Mucosa of gallbladder (tissue), 1 donor: ENCODE measurements at regions not wholly inside any gene's neighbourhood (a gene's known extent, or its start where the extent isn't known, plus 50 kb on each side); places are given as distances from the start of the nearest gene placed in this dataset.
A peak's percentile ranks its signal among the peaks of the same experiment; 100 is the strongest.

Source experiments
- DNase-seq: peaks from one replicate; pipeline ENCODE4 v3.0.0-alpha.2; 2020; ENCODE audit warnings: low spot score
- donor health status: DM: no; HTN: no; CAD: no.

DNA sequence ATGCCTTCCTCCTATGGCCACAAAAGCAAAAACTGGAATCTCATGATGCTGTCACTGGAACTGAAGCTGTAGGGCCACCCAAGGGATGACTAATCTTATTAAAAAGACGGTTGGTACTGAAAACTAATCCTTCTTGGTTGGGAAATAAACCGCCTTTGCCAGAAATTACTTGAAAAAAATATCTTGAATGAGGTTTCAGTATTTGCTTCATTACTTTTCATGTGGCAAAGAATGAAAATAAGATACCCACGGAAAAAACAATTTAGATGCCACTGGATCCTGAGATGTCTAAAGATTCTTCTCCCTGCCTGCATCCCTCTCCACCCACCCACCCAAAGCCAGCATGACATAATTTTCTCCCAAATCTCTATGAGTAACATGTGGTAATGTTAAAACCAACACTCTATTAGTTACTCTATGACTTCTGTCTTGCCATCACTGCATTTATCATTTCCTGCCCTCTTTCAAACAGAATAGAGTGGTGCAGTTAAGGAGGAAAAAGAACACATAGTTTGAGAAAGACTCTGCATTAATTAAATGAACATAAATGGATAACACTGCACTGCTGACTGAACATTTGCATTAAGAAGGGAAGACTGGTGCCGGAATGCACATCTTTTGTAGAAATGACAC lies 111.8 kb upstream of the DPH6 start:
- no peak for DNase-seq

DNA sequence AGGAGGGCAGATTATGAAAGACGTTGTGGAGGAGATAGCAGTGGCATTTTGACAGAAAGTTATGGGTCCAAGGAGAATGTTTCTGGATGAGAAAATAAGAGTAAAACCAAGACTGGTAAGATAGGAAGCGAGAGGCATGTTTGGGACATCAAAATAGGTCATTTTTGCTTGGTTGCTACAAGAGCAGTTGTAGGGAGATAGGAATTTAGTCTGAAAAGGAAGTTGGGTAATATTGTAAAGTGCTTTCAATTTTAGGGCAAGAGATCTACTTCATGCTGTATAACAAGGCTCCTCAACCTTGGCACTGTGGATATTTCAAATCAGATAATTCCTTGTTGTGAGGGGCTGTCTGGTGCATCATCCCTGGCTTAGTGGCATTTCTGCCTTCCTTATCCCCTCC lies 118.0 kb upstream of the DPH6 start:
- no peak for DNase-seq

DNA sequence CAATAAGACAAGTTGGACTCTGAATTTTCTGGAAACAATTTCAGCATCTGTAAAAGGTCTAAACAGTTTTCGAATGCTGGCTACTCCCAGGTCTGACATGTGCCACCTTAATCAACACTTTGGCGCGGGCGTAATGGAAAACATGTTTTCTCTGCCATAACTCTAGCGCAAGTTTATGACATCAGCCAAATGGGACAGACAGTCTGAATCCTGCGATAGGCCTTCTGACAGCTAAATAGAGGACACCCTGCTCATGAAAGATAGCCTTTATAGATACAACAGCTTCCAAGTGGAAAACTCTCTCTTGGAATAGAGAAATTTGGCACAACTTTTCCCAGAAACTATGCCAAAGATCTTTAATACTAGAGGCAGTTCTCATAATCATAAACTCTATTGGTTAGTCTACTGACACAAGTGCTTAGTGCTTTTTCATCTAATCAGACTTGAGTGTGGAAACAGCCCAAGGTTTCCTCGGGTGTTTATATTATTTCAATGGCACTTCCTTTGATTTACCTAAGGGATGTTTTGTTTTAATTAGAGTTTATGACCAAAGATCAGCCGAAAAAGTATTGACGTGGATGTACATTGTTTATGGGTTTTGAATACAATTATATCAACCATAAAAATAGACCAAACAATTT lies 120.1 kb upstream of the DPH6 start:
- DNase-seq: peak; percentile 12

DNA sequence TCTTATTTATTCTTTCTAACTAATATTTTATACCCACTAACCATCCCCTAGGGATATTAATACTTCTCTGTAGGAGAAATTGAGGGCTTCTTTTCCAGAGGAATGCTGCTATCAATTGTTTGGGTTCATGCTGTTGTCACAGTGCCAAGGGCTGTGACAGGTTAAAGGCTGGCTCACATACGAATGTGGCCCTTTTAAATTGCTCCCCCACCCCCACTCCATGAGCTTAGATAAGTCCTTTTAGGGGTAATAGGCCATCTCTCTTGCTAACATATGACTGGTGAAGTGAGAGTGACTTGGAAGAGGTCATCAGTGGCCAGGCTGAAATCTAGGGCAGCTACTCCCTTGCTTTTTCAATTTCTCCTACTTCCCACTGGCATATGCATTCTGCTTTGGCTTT lies 121.9 kb upstream of the DPH6 start:
- no peak for DNase-seq

DNA sequence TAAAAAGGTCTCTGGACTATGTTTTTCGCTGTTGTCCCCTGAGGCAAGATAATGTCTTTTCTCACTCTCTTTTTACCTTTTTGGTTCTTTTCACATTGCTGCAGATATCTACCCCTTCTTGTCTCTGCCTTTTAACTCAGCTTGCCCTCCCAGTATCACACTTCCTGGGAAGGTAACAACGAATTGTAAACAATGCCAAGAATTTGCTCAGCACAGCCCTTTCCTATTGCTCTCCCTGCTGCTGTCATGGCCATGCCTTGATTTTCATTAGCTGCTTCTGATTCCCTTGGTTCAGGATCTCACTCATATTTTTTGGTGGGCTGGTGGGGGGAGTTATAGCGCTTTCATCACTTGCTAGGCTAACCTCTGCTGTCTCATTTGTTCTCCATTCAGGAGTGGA lies 123.1 kb upstream of the DPH6 start:
- DNase-seq: no peak

DNA sequence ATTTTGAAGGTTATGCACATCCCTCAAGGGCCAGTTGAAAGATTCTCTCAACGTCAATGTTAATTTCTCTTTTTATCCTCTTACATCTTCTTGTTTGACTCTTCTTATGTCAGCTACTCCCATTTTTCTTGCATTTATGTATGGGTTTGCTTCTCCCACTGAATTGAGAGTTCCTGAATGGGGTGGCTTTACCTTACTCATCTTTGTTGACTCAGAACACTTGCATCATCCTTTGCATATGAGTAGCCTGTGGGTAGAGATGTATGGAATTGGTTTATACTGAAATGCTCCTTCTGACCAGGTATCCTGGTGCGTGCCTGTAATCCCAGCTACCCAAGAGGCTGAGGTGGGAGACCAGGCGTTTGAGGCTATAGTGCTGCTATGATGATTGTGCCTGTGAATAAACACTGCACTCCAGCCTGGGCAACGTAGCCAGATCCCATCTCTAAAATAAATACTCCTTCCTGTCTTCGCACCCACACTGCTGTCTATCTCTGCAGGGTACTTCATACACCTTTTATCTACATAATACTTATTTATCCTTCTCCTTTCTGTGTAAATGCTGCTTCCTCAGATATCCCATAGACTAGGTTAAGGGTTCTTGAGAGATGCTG lies 123.6 kb upstream of the DPH6 start:
- DNase-seq: no peak

DNA sequence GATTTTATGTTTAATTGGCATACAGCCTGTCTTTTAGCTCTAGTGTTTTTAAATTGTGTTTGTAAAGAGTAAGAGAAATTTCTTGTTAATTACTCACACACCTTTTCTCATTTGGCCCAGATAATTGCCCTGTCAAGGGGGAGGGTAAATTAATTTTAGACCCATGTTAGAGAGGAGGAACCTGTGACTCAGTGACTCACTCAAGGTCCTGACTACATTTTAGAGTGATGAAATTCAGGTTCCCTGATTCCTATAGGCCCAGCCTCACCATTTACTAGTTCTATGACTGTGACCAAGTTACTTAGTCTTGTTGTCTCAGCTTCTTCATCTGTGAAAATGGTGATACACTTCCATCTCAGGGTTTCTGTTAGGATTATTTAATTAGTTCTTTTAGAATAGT lies 125.2 kb upstream of the DPH6 start:
- DNase-seq: no peak

DNA sequence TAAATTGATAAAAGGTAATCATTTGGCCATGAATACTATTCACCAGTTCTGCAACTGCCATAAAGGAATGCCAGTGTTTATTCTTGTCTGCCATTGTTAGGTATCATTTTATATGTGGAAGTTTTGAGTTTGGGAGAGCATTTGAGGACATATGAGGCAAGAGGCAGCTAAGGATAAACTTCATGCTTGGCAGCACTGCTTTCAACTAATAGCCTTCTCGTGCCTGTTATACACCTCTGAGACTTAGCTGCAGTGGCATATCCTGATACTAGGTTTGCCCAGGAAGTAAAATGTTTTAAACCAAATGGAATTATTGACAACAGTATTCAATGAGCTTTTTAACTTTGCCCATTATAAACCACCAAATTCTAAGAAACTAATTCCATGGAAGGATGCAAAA lies 126.0 kb upstream of the DPH6 start:
- no peak for DNase-seq

DNA sequence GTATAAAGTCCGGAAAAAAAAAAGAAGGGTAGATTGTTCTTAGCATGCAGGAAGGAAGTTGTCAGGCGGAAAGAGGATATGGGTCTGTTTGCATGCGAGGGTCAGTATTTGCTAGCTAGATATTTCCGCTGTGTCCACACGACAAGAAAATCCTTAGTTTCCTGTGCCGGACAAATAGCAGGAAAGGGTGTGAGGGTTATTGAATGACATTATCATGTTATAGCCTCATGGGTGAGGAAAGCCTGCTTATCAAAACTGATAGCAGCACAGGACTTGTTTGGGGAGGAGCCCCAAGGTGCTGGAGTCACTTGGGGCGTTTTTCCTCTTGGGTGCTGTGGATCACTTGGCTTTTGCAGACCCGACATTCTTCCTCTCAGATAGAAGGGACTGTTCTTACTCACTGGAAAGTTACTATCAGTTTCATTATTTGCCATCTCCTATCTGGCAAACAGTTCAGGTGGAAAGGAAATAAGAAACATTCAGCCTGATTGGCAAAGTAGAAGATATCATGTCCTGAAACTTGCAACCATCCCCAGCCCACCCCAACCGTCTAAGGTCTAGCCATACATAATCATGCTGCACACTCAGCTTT lies 127.2 kb upstream of the DPH6 start:
- DNase-seq: no peak

DNA sequence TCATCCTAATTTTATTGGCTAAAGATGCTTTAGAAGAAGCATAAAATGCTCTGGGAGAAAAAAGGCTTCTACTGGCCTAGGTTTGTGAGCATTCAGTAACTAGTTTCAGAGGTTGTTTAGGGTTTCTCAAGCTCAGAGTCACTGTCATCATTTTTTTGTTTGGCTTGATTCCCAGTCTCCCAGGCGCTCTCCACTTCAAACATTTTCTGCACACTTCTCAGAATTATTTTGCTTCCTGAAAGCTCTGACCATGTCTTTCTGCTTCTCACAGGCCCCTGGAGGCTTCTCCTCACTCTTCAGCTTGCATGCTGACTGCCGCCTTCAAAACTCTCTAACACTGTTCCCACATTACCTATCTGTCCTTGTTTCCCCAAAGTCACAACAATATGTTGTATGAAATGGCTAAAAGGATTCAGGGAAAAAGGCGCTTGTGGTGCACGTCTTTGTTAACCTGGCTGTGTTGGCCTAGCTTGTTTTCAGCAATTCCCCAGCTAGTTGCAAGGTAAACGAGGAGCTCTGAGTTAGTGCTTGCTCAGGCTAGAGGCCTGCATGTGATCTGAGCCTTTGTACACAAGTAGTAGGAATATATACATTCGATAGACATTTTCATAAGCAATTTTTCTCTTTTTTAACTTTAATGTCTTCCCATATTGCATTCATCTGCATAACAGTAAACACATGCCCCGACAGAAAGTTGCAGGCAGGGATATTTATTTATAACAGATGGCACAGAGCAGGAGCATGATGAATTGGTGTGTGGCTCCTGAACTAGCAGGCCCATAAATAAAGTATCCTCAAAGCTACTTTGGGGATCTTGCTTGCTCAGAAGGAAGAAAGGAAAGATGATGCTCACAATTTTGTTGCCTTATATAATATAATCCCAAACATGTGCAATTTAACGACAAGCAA lies 129.2 kb upstream of the DPH6 start:
- no peak for DNase-seq

DNA sequence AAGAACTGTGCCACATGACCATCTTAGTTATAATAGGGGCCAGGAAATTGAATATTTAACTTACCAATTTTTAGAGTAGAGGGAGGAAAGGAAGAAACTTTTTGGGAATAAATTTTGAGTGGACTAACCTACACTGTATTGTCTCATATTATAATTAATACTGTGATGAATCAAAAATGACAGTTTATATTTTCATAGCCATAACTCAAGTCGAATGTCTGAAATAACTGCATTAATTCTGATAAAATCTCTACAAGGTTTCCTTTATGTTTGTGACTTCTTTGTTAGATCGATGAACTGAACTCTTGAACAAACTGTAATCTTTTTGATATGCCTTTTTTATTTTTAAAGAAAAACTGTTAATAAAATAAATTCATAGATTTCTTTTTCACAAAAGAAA lies 132.8 kb upstream of the DPH6 start:
- DNase-seq: no peak

DNA sequence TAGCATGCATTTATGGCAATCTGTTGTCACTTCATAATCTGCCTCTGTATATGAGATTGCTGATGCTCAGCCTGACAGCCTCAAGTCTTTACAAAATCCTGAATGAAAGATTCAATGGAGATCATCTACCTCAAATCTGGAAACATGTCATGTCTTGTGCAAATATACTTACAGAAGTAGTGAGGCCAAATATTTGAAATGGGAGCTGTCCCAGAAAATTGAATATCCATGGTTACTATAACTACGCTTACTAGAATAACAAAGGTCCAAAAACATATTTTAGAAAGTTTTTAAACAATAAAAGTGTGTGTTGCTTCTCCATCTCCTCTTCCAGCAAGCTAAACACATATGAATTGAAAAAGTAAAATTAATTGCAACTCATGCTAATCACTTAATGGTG lies 133.2 kb upstream of the DPH6 start:
- no peak for DNase-seq

DNA sequence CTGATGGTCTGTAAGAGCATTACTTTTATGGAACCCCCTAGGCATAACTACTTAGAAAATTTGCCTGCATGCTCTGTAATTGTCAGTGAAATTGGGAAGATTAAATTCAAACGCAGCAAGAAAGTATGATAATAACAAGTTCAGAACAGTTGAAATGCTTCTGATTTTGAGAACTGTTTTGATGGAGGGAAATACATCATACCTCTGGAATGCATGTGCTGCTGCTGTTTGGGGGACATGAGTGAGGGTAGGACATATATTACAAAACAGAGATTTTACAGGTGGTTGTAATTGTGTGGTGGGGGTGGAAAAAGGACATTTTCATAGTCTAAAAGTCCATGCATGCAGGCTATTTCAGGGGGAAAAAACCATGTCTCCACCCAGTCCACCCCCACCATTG lies 135.0 kb upstream of the DPH6 start:
- no peak for DNase-seq

DNA sequence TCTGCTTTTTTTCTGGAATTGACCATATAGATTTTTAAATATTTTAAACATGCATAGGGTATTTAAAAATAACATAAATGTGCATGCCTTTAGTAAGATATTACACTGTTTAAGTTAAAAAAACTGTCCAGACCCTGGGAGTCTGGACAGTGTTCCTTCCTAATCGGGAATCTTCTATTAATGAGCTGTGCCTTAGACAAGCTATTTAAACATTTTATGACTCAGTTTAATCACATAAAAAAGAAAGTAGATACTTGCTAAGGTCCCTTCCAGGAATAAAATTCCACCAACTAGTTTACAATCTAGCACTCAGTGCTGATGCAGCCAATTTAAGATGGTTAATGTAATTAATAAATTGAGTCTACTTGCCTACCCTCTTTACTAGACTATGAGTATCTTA lies 140.4 kb upstream of the DPH6 start:
- no peak for DNase-seq

DNA sequence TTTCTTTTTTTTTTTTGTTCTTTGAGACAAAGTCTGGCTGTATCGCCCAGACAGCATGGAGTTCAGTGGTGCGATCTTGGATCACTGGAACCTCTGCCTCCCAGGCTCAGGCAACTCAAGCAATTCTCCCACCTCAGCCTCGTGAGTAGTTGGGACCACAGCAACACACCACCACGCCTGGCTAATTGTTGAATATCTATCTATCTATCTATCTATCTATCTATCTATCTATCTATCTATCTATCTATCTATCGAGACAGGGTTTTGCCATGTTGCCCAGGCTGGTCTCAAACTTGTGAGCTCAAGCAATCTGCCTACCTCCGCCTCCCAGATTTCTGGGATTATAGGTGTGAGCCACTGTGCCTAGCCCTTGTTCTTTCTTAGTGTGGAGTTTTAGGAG lies 143.3 kb upstream of the DPH6 start:
- no peak for DNase-seq

DNA sequence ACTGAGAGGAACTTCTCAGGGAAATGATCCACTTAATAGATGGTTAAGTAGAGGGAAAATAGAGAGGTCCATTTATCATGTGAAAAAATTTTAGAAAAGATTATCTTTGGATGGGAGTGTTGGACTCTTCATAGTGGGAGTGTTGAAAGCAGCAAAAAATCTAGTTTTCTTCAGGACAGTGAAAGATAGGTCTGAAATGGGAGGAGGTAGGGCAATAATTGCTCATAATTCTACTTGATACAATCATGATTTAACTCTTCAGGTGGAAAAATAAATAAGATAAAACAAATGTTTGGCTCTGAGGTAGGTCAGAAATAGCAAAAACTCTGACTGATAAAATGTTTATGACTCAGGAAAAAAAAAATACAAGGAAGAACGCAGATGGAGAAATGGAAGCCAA lies 144.1 kb upstream of the DPH6 start:
- DNase-seq: no peak

DNA sequence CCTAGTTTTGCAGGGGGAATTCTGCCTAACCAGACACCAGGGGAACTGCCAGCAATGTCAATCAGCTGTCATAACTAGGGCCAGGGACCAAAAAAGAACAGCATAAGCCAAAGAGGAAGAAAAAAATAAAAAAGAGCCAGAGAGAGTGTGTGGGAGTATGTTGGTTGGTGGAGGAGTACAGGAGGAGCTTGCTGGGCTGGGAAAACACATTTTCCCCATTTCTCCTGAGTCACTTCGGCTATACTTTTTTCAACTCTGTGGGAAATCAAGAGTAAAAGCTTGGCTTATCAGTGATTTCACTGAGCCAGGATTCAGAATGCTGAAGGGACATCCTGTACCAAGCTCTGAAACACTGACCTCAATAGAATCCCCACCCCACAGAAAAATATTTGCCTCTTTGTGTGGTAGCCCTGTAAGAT lies 144.7 kb upstream of the DPH6 start:
- no peak for DNase-seq

DNA sequence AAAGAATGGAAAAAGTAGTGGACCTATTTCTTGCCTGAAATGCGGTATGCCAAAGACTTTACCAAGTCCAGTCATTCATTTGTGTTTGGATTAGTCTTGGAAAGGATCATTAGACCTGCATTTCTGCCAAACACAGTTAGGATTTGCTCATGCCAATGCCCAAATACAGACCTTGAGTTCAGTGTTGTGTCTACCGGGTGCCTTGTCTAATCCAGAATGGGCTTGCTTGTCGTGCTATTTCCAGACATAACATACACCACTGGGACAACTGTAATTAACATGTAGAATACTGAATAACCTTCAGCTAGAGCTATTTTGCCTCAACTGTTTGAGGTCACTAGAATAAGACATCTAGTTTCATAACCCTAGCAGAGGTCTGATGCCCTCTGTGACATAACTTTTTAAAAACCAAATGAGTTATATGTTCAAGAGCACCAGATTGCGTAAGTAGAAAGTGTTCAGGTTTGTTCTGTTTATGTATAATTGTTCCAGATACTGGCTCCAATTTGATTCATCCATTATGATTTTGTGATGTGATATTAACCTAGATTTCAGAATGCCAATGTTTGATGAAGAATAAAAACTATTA lies 145.3 kb upstream of the DPH6 start:
- no peak for DNase-seq

DNA sequence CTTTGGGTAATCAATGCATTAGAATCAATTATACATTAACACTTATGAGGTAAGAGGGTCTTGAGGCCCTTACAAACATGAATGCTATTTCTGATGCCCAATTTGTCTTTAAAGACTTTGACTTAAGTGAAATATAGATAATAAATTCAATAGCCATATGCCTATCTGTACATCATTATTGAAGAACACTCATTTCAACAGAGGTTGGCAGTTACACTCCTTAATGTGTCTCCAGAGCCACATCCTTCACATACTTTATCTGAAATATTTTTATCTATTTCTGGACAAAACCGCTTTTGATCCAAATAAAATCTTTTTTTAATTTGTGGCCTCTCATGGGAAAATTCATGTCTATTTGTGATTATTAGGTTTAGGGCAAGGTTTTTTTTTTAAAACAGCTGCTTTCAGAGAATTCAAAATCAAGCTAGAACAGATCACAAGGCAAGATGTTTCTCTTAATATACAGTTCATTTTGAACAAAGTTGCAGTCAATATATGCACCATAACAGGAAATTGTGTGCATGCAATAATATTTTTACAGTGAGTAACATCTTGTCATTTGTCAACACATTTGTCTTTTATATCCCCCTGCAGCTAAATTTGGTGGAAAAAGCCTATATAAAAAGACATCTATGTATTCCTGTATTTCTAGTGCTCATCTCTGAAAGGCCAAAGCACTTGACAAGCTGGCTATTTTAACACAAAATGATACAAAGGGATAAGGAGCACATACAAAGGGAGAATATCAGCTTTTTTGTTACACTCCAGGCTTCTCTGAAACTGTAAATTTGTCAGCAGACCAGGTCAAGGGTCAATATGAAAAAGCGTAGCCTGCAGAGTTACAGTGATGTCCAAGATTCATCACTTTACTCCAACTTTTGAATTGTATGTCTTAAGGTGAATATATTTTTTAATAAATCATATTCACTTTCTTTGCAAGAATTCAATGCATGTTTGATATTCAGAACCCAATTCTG lies 146.2 kb upstream of the DPH6 start:
- DNase-seq: no peak

DNA sequence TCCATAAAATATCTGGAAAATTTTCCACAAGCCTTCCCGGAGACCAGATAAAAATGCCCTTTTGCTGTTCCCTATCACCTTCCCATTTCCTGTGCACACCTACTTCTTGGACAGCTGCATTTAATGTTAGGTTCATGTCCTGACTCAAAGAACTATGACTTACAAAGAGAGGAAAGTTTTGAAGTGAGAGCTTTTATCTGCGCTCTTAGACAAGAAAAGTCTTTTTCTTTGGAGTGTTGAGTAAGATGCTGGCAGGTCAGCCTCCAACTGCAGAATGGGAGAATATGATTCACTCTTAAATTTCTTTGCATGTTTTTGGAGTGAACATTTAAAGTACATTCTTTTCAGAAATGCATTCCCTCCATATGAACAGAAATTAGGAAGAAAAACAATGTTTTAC lies 147.3 kb upstream of the DPH6 start:
- no peak for DNase-seq

DNA sequence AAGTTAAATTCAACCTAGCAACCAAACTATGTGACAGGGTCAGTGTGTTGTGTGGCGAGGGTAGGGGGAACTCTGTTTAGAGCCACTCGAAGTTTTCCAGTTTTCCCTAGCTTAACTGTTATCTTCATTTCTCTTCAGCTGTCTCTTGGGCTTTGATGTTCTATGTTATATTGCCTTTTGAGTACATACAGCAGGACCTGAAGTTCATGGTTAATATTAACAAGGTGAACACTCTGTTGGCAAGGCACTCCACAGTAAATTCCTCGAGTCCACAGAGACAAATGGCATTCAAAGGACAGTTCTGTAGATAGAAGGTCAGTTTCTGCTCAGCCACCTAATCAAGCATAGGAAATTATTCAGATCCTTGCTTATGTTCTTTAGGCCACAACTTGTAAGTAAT lies 147.9 kb upstream of the DPH6 start:
- DNase-seq: peak; percentile 20
